Epithelial cell of prostate (primary cell): ENCODE measurements at regions not wholly inside any gene's neighbourhood (a gene's known extent, or its start where the extent isn't known, plus 50 kb on each side); places are given as distances from the start of the nearest gene placed in this dataset.
A peak's percentile ranks its signal among the peaks of the same experiment; 100 is the strongest.

ENCODE experiments used
- DNase-seq: peaks from one replicate; pipeline ENCODE4 v3.0.0-alpha.2; 2011; ENCODE audit warnings: low read depth, low spot score
- H3K27ac ChIP-seq: fragments of 450-650 bp; 2 replicates; pipeline ENCODE4 v1.5.1; 2017; ENCODE audit warnings: mild to moderate bottlenecking

DNA sequence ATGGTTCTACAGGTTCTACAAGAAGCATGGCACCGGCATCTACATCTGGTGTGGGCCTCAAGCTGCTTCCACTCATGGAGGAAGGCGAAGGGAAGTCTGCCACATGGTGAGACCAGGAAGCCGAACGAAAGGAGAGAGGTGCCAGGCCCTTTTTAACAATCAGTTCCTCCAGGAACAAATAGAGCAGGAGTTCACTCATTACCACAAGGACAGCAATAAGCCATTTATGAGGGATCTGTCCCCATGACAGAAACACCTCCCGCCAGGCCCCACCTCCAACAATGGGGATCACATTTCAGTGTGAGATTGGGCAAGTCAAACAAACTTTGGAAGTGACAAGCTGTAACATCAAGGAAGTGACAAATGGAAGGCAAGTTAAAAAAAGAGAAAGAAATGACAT, 95.5 kb upstream of the PTPN3 start:
- DNase-seq, result no peak
- H3K27ac ChIP-seq, result no peak overlapping the region

DNA sequence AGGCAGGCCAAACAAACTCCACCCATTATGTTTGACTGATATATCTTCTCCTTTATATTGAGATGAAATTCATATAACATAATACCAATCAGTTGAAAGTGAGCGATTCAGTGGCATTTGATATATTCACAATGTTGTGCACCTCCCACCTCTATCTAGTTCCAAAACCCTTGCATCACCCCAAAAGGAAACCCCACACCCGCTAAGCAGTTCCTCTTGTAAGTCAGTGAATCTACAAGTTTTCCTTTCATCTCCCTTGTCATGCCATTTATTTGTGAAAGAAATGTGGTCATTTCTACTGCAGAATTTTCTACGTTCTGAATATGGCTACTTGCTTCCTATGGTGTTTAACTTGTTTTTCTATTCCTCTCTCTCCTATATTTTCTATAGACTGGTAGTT, 99.4 kb upstream of the PTPN3 start:
- DNase-seq, result no peak
- H3K27ac ChIP-seq, result no peak overlapping the region

DNA sequence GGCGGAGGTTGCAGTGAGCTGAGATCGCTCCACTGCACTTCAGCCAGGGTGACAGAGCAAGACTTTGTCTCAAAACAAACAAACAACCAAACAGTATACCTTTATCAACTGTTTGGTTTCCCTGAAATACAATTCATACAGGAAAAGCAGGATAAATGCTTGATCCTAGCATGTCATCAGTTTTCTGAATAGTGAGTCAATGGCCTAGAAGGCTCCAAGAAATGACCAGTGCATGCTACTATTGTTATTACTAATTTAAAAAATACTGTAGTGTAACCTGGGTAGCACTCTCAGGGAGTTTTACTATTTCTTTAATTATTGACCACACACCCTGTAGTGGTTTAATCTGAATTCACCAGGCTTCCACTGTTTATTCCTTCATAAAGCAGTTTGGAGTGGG, 101.0 kb upstream of the PTPN3 start:
- no peak overlapping the region for H3K27ac ChIP-seq
- no peak for DNase-seq

DNA sequence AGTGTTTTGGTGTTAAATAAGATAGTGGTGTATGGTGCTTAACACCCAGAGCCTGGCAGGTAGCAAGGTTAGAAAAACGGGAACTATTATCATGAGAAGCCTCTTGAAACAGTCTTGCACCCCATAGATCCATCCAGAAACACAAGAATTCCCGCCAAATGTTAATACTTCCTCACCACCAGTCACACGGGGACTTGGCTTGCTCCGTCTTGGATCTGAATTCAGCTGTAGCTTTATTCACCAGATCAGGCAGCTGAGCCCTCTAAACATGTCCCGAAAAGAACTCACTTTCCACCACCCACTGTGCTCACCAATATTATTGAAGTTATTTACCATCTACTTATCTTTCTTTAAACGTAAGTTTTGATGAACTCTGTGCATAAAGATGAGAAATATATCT, 101.6 kb upstream of the PTPN3 start:
- no peak overlapping the region for H3K27ac ChIP-seq
- DNase-seq, result no peak

DNA sequence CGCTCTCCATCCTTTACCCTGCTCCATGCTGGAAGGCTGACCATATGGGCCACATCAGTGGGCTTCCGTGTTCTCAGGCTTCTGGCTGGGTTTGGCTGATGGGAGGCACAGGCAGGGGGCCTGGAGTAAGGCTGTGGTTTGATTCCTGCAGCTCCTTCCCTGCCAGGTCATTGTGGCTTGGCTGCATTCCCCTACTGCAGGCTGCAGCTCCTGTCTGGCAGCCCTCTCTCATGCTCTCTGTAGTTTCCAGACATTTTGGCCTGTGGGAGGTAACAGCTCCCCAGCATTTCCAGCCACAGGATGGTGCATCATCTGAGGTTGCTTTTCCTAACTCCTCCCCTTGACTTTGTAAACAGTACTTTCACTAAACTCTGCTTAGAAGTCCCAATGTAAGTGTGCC, 102.0 kb upstream of the PTPN3 start:
- no peak overlapping the region for H3K27ac ChIP-seq
- DNase-seq, result no peak

DNA sequence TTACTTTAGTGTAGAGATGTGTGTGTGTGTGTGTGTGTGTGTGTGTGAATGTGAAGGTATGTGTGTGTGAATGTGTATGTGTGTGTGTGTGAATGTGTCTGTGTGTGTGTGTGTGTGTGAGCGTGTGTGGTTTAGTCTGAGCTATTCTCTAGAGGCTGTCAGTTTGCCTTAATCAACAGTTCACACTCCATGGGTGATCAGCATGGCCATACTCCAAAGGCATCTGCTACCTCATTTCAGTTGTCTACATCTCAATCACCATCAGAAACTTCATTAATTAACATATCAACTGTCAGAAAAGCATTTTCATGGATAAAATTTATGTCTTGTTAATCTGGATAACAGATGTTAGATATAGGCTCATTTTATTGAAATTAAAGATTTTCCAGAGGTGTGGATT, 103.1 kb upstream of the PTPN3 start:
- no peak overlapping the region for H3K27ac ChIP-seq
- DNase-seq, result no peak

DNA sequence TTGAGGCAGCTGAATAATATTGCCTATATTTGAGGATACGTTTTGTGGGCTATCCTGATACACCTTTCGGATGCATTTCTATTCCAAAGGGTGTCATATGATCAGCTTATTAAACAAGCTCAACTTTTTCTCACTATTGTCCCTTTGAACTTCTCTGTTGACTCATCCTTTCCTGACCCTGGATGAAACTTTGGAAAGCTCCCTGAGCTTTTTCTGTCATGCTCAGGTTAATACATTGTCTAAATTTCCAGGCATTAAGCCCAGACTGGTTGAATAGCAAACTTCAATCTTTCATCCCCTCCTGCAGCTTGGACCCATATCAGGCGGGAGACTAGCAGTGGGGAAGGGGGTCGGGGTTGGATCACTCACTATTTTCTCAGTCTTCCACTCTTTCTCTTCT, 104.9 kb upstream of the PTPN3 start:
- no peak for DNase-seq
- no peak overlapping the region for H3K27ac ChIP-seq

DNA sequence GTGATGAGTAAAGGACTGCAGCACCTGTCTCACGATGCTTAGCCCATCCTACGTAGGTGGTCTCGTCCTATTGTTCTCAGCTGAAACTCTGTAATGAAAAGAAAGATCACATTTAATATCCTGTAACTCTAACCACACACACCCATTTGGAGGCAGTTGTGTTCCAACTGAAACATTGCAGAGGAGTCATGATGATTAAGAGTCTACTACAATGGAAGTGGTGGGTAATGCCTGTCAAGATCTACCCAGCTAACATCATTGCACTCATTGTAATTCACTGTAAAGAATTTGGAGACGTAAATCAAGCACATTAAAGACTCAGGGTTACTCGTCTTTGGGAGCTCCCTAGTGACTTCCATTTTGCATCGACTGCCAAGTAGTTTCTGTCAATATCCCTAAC, 106.0 kb upstream of the PTPN3 start:
- no peak for DNase-seq
- no peak overlapping the region for H3K27ac ChIP-seq

DNA sequence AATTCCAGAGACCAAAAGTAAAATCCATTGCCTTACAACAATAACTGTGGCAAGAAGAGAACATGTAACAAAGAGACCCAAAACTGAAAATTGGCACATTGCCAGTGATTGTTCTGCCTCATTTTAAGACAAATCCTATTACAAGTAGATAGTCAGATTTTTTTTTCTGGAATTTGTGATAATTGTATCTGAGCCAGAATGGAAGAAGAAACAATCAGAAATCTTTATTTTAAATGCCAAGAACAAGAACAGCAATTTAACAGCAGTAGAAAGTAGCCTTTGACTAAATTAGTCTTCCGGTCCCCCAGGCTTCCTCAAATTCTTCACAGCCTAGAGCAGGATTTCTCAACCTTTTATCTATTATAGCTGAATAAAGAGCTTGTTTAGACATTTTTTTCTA, 106.7 kb upstream of the PTPN3 start:
- no peak overlapping the region for H3K27ac ChIP-seq
- DNase-seq, result no peak

DNA sequence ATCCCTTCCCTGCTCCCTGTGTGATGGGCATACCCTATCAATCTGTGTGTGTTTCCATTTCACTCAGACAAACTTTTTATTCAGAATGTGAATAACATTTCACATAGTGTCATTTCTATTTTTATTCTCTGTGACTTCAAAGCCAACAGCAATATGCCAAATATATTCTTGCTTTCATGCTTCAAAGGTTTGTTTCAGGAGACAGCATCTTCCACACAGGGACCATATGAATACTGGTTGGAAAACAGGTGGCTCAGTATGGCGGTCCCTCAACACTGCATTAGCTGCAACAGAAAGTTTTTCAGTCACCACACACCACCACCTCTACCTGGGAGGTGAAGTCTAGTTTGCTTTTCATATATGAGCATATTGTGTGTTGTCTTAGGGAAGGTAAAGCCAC, 111.0 kb upstream of the PTPN3 start:
- DNase-seq, result no peak
- no peak overlapping the region for H3K27ac ChIP-seq

DNA sequence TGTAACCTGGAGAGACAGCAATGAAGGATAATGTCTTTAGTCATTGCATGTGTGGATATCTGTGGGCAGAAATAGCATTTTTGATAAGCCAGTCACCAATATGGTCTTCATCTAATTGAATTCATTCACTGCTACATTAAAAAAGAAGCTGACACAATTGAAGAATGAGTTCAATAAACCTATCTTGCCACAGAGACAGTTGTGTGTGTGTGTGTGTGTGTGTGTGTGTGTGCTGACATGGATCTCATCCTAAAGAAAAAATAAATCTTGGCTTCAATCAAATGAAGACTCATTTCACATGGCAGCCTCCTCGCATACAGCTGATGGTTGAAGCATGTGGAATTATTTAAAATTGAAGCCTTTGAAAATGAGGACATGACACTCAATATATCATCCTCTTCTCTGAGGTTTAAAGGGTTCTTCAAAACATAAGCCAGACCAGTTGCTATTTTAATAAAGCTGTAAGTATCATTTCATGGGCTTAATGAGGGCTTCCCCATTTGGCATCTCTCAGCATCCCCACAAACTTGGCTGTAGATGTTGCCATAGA, 118.5 kb upstream of the PTPN3 start:
- DNase-seq, result no peak
- no peak overlapping the region for H3K27ac ChIP-seq

DNA sequence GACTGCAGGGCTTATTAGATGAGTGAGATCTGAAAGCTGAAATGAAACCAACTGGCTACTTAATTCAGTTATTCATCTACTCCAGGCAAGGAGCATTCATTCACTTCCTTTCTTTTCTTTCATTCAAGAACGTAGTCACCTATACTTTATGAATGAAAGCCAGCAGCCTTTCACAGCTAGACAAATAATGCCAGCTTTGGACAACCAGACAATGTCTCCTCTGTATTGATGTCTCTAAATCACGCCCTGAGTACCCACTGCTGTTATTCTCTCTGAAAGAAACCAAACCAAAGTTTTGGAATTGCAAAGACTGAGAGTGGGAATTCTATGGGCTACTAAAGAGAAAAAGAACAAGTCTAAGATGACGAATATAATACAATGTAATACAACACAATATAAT, 121.2 kb upstream of the PTPN3 start:
- DNase-seq, result no peak
- no peak overlapping the region for H3K27ac ChIP-seq

DNA sequence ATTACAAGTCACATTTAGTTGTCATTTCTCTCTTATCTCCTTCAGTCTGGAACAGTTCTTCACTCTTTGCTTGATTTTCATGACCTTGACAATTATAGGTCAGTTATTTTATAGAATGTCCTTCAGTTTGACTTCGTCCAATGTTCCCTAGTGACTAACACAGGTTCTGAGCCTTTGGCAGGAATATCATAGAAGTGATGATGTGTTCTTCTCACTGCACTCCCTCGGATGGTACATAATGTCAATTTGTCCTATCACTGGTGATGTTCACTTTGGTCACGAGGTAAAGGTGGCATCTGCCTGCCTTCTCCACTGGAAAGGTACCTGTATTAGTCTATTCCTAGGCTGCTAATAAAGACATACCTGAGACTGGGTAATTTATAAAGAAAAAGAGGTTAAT, 126.0 kb upstream of the PTPN3 start:
- no peak overlapping the region for H3K27ac ChIP-seq
- no peak for DNase-seq

DNA sequence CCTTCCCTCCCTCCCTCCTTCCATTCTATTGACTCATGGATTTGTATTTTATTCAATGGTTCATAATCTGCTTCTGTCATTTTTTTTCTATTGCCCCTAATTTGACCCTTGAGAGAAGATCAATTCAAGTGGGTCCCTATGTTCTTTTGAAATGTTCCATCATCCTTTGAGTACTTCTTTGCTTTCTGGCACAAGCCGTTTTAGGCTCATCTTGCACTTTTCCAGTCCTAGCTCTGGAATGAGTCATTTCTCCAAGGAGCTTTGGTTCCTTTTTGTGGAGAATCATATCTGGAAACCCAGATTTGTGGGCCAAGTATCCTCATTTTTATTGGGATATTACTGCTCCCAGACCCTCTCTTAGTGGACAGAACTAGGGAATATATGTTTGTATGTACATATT, 126.8 kb upstream of the PTPN3 start:
- no peak overlapping the region for H3K27ac ChIP-seq
- no peak for DNase-seq

DNA sequence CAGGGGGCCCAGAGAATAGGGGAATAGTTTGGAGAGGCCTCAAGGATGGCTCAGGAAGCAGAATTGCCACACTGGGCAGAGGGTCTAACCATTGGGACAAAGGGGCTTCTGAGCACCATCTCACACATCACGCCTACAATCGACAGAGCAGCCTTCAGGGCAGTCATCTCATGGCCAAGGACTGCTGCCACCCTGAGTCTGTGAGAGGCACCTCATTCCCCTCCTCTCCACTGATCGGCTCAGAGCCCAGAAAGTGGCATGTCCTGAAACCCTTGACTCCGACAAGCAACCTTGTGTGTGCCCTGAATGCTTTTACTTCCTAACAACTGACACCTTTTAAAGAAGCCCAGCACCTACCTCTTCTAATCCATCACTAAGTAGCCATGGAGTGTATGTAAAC, 128.9 kb upstream of the PTPN3 start:
- no peak overlapping the region for H3K27ac ChIP-seq
- DNase-seq, result no peak

DNA sequence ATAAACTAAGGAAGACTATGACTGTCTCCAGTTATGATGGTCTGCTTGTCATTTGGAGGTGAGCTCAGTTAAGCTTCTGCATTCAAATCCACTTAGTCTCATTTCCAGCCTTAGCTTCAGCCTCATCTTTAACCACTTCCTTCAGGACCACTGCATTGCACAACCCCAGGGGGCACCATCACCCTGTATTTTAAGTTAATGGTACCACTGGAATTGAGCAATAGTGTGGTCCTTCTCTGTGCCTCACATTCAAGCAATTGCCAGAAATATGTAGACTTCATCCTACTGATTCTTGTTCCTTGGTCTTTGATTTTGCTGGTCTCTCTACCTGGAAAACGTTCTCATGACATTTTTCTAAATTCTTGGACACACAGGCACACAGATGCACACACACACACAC, 131.5 kb upstream of the PTPN3 start:
- H3K27ac ChIP-seq, result no peak overlapping the region

DNA sequence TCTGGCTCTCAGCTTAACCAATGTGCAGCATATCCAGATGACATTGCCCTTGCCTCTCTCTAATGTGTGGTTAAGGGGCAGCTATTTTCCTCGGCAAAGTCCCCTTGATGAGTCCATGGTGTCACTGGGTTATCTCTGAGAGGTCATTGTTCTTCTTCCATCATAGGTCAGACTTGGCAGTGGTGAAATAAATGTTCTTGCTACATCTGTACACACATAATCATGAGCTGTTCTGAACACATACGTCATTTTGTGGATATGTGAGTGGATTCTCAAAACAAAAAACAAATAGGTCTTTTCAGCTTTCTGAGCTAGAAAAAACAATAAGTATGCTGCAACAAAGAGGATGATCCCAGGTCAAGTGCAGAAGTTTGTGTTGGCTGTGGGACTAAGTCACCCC, 134.7 kb upstream of the PTPN3 start:
- no peak overlapping the region for H3K27ac ChIP-seq
- no peak for DNase-seq

More for the DNA sequence above, 131.5 kb upstream of the PTPN3 start:
- no peak for DNase-seq

DNA sequence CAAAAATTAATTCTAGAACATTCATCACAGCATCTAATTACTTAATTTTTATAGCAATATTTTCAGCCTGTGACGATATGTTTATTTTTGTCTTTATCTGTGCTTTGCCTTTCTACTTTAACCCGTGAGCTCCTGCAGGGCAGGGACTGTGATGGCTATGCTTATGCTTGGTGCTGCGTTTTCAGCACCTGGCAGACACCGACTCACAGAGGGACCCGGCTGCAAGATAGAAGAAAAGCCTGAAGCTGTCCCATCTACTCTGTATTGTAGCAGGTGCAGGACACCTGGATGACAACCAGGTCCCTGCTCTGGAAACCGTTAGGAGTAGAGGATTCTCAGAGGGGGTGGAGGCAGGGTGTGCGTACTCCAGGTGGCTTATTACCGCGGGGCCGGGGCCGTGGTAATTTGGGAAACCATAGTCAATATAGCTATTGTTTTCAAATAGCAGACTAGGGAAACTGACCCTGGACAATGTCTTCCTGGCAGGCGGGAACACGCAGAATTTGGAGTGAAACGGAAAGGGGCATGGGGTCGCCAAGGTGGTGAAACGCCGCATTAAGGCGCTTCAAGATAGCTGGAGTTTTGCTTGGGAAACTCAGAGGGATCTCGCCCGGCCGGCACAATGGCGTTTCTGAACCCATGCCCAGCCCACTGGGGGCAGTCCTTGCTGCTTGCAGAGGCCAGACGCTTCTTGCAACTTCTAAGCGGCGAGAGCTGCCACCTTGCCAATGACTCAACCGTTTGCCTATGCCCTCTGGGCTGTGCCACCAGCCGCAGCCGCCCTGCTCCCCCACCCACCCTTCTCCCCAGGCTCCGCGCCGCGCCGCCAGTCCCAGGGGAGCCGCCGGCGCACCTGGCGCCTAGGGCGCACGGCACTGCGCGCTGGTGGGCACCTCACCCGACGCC, 140.1 kb upstream of the PALM2AKAP2 start:
- no peak for DNase-seq
- H3K27ac ChIP-seq, result no peak overlapping the region

DNA sequence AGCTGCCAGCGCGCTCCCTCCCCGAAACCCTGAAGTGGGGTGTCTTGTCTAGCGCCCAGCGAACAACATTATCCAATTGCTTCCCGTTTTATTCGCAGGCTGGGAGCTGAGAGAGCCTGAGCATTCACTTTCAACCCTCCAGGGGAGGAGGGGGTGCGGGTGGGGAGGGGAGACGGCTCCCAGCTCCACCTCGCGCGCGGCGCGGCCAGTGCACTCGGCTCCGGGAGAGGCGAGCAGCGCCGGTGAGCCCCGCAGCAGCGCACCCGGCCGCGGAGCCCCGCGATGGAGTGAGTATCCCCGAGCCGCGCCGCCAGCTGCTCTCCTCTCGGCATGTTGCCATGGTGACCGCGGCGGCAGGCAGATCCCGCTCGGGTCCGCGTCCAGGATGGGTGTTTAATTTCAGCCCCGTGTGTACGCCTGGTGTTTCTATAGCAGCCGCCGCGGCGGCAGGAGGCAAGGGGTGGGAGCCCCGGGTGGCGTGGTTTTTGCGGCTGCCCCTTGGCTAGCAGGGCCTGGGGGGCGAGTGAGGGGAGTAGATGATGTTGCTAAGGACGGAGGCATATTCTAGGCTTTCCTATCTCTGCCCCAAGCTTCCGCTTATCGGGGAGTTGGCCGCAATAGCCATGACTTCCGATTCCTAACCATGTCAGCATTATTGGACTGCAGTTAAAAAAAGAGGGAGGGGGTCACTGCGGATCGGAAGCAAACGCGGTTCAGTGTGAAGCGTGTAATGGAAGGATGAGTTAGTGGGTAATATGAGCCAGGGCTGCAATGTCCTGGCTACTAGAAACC, 139.2 kb upstream of the PALM2AKAP2 start:
- H3K27ac ChIP-seq, result no peak overlapping the region
- DNase-seq, result no peak

DNA sequence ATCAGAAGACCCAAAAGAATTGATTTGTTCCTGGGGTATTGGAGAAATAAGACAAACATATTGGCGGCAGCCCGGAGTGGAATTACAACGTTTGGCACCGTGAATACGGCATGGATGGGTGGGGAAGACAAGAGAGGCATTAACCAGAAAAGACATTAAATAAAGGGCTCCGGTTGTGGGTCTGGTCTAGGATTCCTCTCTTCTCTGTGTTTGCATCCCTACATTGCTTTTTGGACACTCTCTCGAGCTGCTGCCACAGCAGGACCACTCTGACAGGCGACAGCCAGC, 138.7 kb upstream of the PALM2AKAP2 start:
- no peak for DNase-seq
- no peak overlapping the region for H3K27ac ChIP-seq

DNA sequence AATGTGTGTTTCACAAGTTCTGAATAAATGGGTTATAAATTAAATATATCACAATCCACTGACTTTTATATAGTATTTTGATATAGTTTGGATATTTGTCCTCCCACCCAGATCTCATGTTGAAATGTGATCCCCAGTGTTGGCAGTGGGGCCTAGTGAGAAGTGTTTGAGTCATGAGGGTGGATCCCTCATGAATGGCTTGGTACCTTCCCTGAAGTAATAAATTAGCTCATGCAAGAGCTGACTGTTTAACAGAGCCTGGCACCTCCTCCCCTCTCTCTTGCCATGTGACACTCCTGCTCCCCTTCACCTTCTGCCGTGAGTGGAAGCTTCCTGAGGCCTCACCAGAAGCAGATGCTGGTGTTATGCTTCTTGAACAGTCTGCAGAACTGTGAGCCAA, 127.9 kb upstream of the PALM2AKAP2 start:
- peak overlapping the region; percentile 41 for H3K27ac ChIP-seq
- DNase-seq, result peak; percentile 60

DNA sequence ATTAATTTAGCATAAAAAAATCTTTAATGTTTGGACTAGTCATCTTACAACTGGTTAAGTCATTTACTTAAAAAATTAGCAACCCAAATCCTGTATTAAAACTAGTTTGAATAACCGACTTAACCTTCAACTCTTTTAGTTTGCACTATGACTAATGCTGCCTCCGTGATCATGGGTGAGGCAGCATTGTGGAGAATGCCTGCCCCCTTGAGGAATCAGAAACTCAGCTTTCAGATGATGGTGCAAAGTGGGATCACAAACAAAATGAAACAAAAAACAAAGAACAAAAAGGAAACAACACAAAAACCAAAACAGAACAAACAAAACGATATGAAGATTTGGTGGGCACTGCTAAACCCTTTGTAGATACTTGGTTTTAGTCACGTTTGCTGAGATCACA, 127.0 kb upstream of the PALM2AKAP2 start:
- no peak for DNase-seq
- H3K27ac ChIP-seq, result peak overlapping the region; percentile 41
